ENCODE measurements at regions not wholly inside any gene's neighbourhood (a gene's known extent, or its start where the extent isn't known, plus 50 kb on each side); places are given as distances from the start of the nearest gene placed in this dataset.

GRCh38 chr6:28757429-28758045, 166.2 kb downstream of the TRIM27 start:
- no peak for TF ChIP-seq CTCF (IDR thresholded peaks at IDR 0.05; ENCODE audit: poor library complexity)
- no peak for TF ChIP-seq EZH2 (IDR thresholded peaks at IDR 0.05; ENCODE audit: borderline replicate concordance)
- TF ChIP-seq EZH2phosphoT487 (IDR thresholded peaks at IDR 0.05; ENCODE audit: low read depth, severe bottlenecking, unreplicated experiment) = no peak

Data from hepatocyte (in vitro differentiated cells).